NCI-H2029 (cell line): ENCODE measurements at regions not wholly inside any gene's neighbourhood (a gene's known extent, or its start where the extent isn't known, plus 50 kb on each side); places are given as distances from the start of the nearest gene placed in this dataset.

Experiments used
- DNase-seq: peaks from one replicate; lab custom pipeline; 2025; lab: John Stamatoyannopoulos, UW

GRCh38 chr7:125563557-125563956, 633.9 kb upstream of the POT1 start:
- peak; percentile 73 for DNase-seq

DNA sequence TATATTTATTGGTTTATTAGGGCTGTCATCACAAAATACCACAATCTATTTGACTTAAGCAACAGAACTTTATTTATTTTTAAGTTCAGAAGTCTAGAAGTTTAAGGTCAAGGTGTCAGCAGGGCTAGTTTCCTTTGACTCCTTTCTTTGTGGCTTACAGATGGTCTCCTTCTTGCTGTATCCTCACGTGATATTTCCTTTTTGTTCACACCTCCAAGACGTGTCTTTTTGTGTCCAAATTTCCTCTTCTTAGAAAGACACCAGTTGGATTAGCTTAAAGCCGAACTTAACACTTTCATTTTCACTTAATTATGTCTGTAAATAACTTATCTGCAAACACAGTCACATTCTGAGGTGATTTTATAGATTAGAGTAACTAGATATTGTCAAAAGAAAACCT, 631.4 kb upstream of the POT1 start:
- no peak for DNase-seq

DNA sequence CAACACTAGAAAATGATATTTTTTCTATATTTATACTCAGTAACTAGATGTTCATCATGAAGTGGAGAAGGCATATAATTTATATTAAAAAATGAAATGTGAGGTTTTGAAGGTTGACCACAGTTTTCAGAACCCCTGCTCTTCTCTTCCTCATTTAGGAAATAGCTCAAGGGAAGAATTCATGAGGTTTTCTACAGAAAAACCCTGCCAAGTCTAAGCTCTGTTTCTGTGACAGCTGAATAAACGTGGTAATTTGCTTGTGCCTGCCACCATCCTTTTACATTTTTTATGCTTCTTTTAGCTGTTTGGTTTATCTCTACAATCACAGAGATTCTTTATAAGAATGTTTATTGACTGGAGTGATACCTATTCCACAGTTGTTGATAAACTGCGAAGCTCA, 630.3 kb upstream of the POT1 start:
- no peak for DNase-seq

GRCh38 chr7:125555916-125556315, 626.3 kb upstream of the POT1 start:
- no peak for DNase-seq

DNA sequence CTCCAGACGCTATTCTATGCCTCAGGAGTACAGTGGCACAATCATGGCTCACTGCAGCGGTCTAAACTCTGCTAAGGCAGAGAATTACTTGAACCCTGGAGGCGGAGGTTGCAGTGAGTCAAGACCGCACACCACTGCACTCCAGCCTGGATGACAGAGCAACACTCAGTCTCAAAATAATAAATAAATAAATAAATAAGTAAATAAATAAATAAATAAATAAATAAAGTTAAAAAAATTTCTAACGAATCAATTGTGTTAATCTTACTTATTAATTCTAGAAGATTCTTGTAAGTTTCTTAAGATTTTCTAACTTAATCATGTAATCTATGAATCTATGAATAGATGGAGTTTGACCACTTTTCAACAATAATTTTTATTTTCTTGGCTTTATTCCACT, 621.4 kb upstream of the POT1 start:
- no peak for DNase-seq

GRCh38 chr7:125547505-125547904, 617.9 kb upstream of the POT1 start:
- no peak for DNase-seq

GRCh38 chr7:125530553-125530952, 600.9 kb upstream of the POT1 start:
- no peak for DNase-seq

DNA sequence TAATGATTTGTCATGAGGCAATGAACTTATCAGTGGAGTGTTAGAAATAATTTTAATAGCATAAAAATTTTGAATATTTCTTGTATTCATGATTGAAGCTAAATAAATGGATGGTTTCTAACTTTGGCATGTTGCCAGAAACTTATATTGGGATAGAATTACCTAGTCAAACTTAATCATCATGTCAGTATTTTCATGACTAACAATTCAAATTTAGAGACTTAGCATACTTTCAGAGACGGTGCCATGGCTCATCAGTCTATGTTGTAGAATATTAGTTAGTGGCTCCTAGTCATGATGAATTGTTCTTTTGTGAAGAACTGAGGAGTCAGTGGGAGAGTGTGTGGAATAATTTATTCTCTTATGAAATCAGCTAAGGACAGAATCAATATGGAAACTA, 599.6 kb upstream of the POT1 start:
- no peak for DNase-seq

DNA sequence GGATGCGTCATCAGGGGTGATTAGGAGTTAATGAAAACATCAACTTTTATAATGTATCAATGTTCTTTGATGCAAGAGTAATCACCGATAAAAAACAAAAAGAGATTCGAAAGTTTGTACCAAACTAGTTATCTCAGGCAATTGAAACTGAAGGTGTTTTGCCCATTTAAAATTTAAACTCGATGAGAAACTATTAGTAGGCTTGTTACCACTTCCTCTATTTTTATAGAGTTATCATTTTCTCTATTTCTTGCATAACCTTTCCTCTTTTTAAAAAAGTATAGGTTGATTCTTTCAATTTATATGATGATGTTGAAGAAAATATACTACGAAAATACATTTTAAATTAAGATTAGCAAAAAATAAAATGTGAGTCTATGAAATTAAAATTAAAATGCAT, 597.3 kb upstream of the POT1 start:
- DNase-seq: no peak

DNA sequence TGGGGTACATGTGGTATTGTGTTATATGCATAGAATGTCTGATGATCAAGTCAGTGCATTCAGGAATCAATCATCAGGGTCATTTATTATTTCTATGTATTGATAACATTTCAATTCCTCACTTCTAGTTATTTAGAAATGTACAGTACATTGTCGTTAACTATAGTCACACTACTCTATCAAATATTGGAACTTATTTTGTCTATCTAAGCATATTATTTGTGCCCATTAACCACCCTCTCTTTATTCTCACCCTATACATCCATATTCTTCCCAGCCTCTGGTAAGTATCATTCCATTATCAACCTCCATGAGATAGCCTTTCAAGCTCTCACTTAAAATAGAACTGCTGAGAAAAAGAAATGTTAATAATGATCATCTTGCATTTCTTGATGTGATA, 596.5 kb upstream of the POT1 start:
- DNase-seq: no peak

- no peak for DNase-seq
These were observed 586.6 kb upstream of the POT1 start for GRCh38 chr7:125516194-125516593.

DNA sequence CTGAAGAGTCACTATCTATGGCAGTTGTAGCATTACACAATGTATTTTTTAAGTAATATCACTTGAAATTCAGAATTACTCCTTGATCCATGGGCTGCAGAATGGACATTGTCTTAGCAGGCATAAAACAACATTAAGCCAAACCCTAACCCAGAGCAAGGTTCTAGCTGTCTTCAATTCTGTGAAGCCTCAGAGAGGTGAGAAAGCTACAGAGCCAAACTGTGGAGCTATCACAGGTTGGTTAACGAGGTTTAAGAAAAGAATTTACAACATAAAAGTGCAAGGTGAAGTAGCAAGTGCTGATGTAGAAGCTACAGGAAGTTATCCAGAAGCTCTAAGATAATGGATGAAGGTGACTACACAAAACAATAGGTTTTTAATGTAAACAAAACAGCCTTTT, 582.7 kb upstream of the POT1 start:
- no peak for DNase-seq

DNA sequence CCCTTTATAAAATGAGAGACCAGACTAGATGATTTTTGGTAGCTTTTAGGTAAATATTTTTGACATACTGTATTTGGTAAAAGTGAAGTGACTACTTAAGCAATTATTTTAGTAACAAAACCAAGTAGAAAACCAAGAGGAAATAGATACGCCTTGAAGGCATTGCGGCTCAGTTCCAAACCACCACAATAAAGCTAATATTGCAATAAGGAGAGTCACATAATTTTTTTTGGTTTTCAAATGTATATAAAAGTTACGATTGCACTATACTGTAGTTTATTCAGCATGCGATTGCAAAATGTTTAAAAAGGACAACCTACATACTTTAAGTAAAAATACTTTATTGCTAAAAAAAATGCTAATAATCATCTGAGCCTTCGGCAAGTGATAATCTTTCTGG, 581.7 kb upstream of the POT1 start:
- DNase-seq: no peak

DNA sequence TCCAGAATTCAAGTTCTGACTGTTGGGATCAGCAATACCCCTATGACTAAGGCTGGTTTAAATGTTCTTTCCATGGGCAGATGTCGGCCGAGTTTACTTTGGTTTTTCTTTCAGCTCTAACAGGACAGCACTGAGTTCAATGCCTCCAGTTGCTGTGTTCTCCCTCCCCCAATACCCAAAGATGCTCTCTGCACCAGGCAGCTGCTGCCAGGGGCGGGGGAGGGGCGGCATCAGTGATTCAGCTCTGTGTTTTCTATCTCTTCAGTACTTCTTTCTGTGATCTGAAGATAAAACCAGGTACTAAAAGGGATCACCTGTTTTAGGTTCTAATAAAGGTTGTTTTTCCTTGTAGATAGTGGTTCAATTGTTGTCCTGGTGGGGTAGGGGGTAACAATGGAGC, 576.7 kb upstream of the POT1 start:
- DNase-seq: no peak

DNA sequence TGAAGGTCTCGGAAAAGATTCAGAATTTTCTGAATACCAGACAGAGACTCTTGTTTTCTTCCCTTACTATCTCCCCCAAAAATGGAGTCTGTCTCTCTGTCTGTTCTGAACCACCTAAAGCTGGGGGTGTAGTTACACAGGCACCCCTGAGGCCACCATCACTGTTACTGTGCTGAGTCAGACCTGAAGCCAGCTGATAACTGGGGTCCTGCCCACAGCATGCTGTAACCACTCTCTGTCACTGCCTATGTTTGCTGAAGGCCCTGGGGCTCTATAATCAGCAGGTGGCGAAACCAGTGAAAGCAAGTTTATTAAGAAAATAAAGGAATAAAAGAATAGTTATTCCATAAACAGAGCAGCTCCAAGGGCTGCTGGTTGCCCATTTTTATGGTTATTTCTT, 575.2 kb upstream of the POT1 start:
- DNase-seq: no peak

DNA sequence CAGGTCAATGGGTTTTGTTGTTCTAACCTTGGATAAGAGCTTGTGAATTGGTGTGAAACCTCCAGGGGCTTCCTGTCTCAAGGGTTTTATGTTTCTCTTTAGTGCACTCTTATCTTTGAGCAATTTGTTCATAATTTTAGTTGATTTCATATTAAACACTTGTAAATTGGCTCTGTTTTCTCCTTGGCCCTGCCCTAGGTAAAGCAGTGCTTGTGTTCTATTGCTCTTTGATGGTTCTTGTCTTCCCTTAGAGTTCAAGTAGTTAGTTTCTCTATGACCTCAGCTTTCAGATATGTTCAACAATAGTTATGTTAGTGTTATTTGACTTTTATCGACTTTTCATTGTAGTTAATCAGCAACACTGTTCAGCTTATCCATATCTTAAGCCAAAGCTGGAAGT, 566.4 kb upstream of the POT1 start:
- no peak for DNase-seq

DNA sequence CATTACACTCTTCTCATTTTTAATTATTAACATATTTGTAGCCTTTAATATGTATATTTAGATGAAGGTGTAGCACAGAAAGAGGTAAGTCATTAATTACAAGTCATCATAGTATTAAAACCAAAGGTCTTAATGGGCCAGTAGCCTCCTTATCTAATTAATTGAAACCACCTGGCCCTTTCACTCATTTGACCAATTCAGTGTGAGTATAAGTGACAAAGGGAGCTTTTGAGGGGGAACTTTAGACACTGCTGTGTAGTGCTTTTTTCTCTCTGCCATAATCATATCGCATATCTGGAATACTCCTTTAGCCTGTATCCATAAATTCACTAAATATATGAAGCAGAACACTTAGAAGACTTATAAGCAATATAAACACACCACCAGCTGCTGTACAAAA, 562.9 kb upstream of the POT1 start:
- no peak for DNase-seq

DNA sequence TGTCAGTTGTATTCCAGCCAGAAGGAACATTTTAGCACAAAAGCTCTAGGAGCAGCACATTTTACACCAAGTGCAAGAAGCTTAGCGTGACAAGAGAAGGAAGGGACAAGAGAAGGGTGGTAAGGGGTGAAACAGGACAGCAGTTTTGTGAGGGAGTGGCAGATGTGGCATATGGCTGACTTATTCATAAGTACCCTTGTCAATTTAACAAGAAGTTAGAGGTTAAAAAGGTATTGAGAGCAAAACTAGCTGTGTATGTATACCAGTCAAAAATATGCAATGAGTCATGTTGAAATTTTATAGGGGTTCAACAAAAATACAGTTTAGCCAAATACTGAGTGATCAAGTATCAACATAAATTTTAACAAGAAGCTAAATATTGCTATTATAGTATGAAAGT, 561.5 kb upstream of the POT1 start:
- no peak for DNase-seq

DNA sequence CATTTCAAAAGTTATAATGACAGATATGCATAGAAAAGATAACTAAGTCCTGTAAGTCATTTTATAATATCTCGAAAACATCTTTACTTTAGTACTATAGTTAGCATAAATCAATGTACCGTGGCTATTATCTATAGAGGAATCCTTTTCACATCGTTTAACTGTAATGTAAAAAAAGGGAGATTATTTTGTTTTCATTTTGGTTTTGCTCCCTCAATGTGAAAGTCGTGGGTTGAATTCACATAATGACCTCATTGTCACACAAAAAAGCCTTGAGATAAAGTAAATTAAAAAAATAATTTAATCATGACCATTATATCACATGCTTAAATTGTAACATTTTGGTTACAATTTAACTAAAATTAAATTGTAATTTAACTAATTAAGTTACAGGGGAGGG, 560.5 kb upstream of the POT1 start:
- DNase-seq: no peak

DNA sequence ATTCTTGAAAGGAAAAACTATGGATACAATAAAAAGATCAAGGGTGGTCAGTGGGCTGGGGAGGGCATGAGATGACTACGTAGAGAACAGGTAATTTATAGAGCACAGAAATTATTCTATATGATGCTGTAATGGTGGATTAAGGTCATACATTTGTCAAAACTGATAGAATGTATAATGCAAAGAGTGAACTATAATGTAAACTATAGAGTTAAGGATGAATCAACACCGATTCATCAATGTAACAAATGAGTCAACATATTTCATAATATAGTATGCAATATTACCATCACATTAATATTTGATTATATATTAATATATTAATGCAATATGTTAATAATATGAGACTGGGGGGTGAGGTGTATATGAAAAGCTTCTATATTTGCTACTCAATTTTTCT, 555.6 kb upstream of the POT1 start:
- DNase-seq: no peak

DNA sequence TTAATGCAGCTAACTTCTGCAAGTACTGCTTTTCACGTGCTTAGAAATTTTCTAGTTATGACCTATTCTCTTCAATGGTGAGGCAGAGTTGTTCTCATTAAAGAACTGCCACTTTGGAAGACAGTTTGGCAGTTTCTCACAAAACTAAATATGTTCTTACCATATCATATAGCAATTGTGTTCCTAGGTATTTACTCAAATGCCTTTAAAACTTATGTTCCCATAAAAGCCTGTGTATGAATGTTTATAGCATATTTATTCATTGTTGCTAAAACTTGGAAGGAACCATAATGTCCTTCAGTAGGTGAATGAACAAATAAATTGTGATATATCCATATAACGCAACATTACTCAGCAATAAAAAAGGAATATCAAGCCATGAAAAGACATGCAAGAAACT, 555.1 kb upstream of the POT1 start:
- DNase-seq: no peak

- DNase-seq: no peak
These were observed 551.7 kb upstream of the POT1 start for GRCh38 chr7:125481323-125481722.

- DNase-seq: no peak
These were observed 551.1 kb upstream of the POT1 start for GRCh38 chr7:125480762-125481161.

DNA sequence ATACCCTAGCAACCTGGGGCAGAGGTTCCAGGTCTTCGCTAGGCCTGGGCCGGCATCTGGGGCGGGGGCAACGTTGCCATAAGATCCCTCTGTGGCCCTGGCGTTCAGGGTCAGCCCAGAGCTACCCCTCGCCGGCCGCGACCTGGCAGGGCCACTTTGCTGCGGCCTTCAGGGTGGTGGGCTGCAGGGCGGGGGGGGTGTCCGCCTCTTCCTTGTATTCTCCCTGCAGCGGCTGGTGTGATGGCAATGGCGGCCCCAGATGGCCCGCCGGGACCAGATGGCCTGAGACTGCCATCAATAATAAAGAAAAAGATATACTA, 539.2 kb upstream of the POT1 start:
- no peak for DNase-seq

GRCh38 chr7:125467996-125468854, 538.6 kb upstream of the POT1 start:
- no peak for DNase-seq
